Activated CD4-positive, alpha-beta T cell treated with anti-CD3 and anti-CD28 coated beads, Interleukin-2, amount 10 ng/mL, durations not matched to agents 7 days and 5 days (primary cell): ENCODE measurements at regions not wholly inside any gene's neighbourhood (a gene's known extent, or its start where the extent isn't known, plus 50 kb on each side); places are given as distances from the start of the nearest gene placed in this dataset.
"Not testable (repeated sequence)": the region's sequence is repeated elsewhere in the genome, so short reads cannot be mapped to it uniquely, and the experiment has no call there.

Experiments used
- CTCF ChIA-PET: fragments of 350-600 bp; sonication (Branson Sonifier 250); formaldehyde crosslinking; loops from one replicate; lab custom pipeline; 2021; ENCODE audit warnings: antibody characterized with exemption; lab: Charles Lee
- POLR2A ChIA-PET: fragments of 350-600 bp; sonication (Branson Sonifier 250); formaldehyde crosslinking; loops from one replicate; lab custom pipeline; 2021; ENCODE audit warnings: antibody characterized with exemption; lab: Charles Lee
- DNase-seq: peaks from one replicate; pipeline ENCODE4 v3.0.0-alpha.2; 2020
- H3K27ac Mint-ChIP-seq: one replicate; pipeline ENCODE4 v1.8.0; 2021; ENCODE audit warnings: mild to moderate bottlenecking, moderate library complexity, mixed read lengths
- H3K27me3 Mint-ChIP-seq: one replicate; pipeline ENCODE4 v1.8.0; 2021; ENCODE audit warnings: mixed read lengths
- H3K36me3 Mint-ChIP-seq: one replicate; pipeline ENCODE4 v1.8.0; 2021; ENCODE audit warnings: low read depth, mixed read lengths
- H3K4me1 Mint-ChIP-seq: one replicate; pipeline ENCODE4 v1.8.0; 2021; ENCODE audit warnings: mixed read lengths
- H3K4me3 Mint-ChIP-seq: one replicate; pipeline ENCODE4 v1.8.0; 2021; ENCODE audit warnings: mild to moderate bottlenecking, moderate library complexity, mixed read lengths
- H3K9me3 Mint-ChIP-seq: one replicate; pipeline ENCODE4 v1.8.0; 2021; ENCODE audit warnings: mixed read lengths

- DNase-seq = no peak
- no peak overlapping the region for H3K27ac Mint-ChIP-seq
- ChIA-PET POLR2A (no interaction called here), CTCF (no interaction called here)
- H3K4me1 Mint-ChIP-seq = no peaks in the 10 kb centered on the region
- no peaks in the 10 kb centered on the region for H3K27me3 Mint-ChIP-seq
- H3K4me3 Mint-ChIP-seq = no peak overlapping the region
- no peaks in the 10 kb centered on the region for H3K36me3 Mint-ChIP-seq
- no peaks in the 10 kb centered on the region for H3K9me3 Mint-ChIP-seq
These were observed 483.2 kb upstream of the NRSN1 start for GRCh38 chr6:23642849-23643248.

GRCh38 chr6:23647045-23647444 lies 479.0 kb upstream of the NRSN1 start:
- Mint-ChIP-seq H3K36me3 (no peaks in the 10 kb centered on the region), H3K4me1 (no peaks in the 10 kb centered on the region), H3K27ac (no peak overlapping the region), H3K4me3 (no peak overlapping the region), H3K9me3 (no peaks in the 10 kb centered on the region), H3K27me3 (no peaks in the 10 kb centered on the region)
- POLR2A ChIA-PET = no interaction called here
- CTCF ChIA-PET = no interaction called here
- no peak for DNase-seq

- POLR2A ChIA-PET = no interaction called here
These were observed 475.3 kb upstream of the NRSN1 start for GRCh38 chr6:23650676-23651075.

GRCh38 chr6:23654745-23655144 lies 471.3 kb upstream of the NRSN1 start:
- Mint-ChIP-seq H3K4me3 (no peak overlapping the region), H3K4me1 (no peaks in the 10 kb centered on the region), H3K27me3 (no peaks in the 10 kb centered on the region), H3K9me3 (no peaks in the 10 kb centered on the region), H3K36me3 (no peaks in the 10 kb centered on the region), H3K27ac (no peak overlapping the region)
- POLR2A ChIA-PET = no interaction called here
- CTCF ChIA-PET = no interaction called here
- no peak for DNase-seq

More at GRCh38 chr6:23650676-23651075, 475.3 kb upstream of the NRSN1 start:
- CTCF ChIA-PET = no interaction called here
- H3K9me3 Mint-ChIP-seq = no peaks in the 10 kb centered on the region
- H3K27ac Mint-ChIP-seq = no peak overlapping the region
- H3K36me3 Mint-ChIP-seq = no peaks in the 10 kb centered on the region
- DNase-seq = no peak
- H3K4me1 Mint-ChIP-seq = no peaks in the 10 kb centered on the region
- no peaks in the 10 kb centered on the region for H3K27me3 Mint-ChIP-seq
- H3K4me3 Mint-ChIP-seq = no peak overlapping the region

GRCh38 chr6:23655525-23655924 lies 470.5 kb upstream of the NRSN1 start:
- POLR2A ChIA-PET = no interaction called here
- CTCF ChIA-PET = no interaction called here
- no peaks in the 10 kb centered on the region for H3K9me3 Mint-ChIP-seq
- no peaks in the 10 kb centered on the region for H3K36me3 Mint-ChIP-seq
- H3K27me3 Mint-ChIP-seq = no peaks in the 10 kb centered on the region
- H3K4me3 Mint-ChIP-seq = no peak overlapping the region
- no peak overlapping the region for H3K27ac Mint-ChIP-seq
- no peaks in the 10 kb centered on the region for H3K4me1 Mint-ChIP-seq
- DNase-seq = no peak

- H3K36me3 Mint-ChIP-seq = no peaks in the 10 kb centered on the region
- ChIA-PET POLR2A (no interaction called here), CTCF (no interaction called here)
- DNase-seq = no peak
- no peaks in the 10 kb centered on the region for H3K4me1 Mint-ChIP-seq
- H3K4me3 Mint-ChIP-seq = no peak overlapping the region
- H3K9me3 Mint-ChIP-seq = no peaks in the 10 kb centered on the region
- no peak overlapping the region for H3K27ac Mint-ChIP-seq
- no peaks in the 10 kb centered on the region for H3K27me3 Mint-ChIP-seq
These were observed 469.5 kb upstream of the NRSN1 start for GRCh38 chr6:23656255-23657194.

GRCh38 chr6:23659125-23659524 lies 466.9 kb upstream of the NRSN1 start:
- Mint-ChIP-seq H3K27me3 (no peaks in the 10 kb centered on the region), H3K4me1 (no peaks in the 10 kb centered on the region), H3K4me3 (no peak overlapping the region), H3K36me3 (no peaks in the 10 kb centered on the region), H3K9me3 (no peaks in the 10 kb centered on the region), H3K27ac (no peak overlapping the region)
- POLR2A ChIA-PET = no interaction called here
- DNase-seq = no peak
- CTCF ChIA-PET = no interaction called here

GRCh38 chr6:23661549-23661948 lies 464.5 kb upstream of the NRSN1 start:
- Mint-ChIP-seq H3K27me3 (no peaks in the 10 kb centered on the region), H3K9me3 (peaks cover under 1% of the 10 kb centered on the region), H3K4me1 (no peaks in the 10 kb centered on the region), H3K4me3 (no peak overlapping the region), H3K27ac (no peak overlapping the region), H3K36me3 (no peaks in the 10 kb centered on the region)
- CTCF ChIA-PET = no interaction called here
- POLR2A ChIA-PET = no interaction called here
- no peak for DNase-seq

GRCh38 chr6:23663096-23663495 lies 462.9 kb upstream of the NRSN1 start:
- no peak overlapping the region for H3K4me3 Mint-ChIP-seq
- H3K4me1 Mint-ChIP-seq = no peaks in the 10 kb centered on the region
- ChIA-PET CTCF (interaction anchor here (0.6 kb wide), 1 partner anchor 675 kb away, joined by 3 read pairs; no protein-coding TSS in a partner anchor), POLR2A (no interaction called here)
- no peaks in the 10 kb centered on the region for H3K27me3 Mint-ChIP-seq
- DNase-seq = no peak
- H3K36me3 Mint-ChIP-seq = no peaks in the 10 kb centered on the region
- H3K9me3 Mint-ChIP-seq = peaks cover 10% of the 10 kb centered on the region
- no peak overlapping the region for H3K27ac Mint-ChIP-seq

- ChIA-PET POLR2A (no interaction called here), CTCF (no interaction called here)
- no peak overlapping the region for H3K4me3 Mint-ChIP-seq
- no peak overlapping the region for H3K27ac Mint-ChIP-seq
- H3K27me3 Mint-ChIP-seq = no peaks in the 10 kb centered on the region
- H3K36me3 Mint-ChIP-seq = no peaks in the 10 kb centered on the region
- H3K4me1 Mint-ChIP-seq = no peaks in the 10 kb centered on the region
- H3K9me3 Mint-ChIP-seq = peaks cover 10% of the 10 kb centered on the region
- DNase-seq = no peak
These were observed 462.4 kb upstream of the NRSN1 start for GRCh38 chr6:23663652-23664051.

- H3K4me1 Mint-ChIP-seq, CTCF ChIA-PET, DNase-seq, POLR2A ChIA-PET, H3K4me3 Mint-ChIP-seq, H3K27ac Mint-ChIP-seq, H3K27me3 Mint-ChIP-seq, H3K36me3 Mint-ChIP-seq: not testable (repeated sequence)
- peaks cover 19% of the 10 kb centered on the region for H3K9me3 Mint-ChIP-seq
These were observed 460.1 kb upstream of the NRSN1 start for GRCh38 chr6:23665911-23666310.

- H3K27me3 Mint-ChIP-seq = no peaks in the 10 kb centered on the region
- no peaks in the 10 kb centered on the region for H3K4me1 Mint-ChIP-seq
- no peak for DNase-seq
- H3K27ac Mint-ChIP-seq = no peak overlapping the region
- H3K9me3 Mint-ChIP-seq = peaks cover 28% of the 10 kb centered on the region
- POLR2A ChIA-PET = no interaction called here
- no peak overlapping the region for H3K4me3 Mint-ChIP-seq
- CTCF ChIA-PET = no interaction called here
- no peaks in the 10 kb centered on the region for H3K36me3 Mint-ChIP-seq
These were observed 453.3 kb upstream of the NRSN1 start for GRCh38 chr6:23672737-23673136.

GRCh38 chr6:23678626-23679025 lies 447.4 kb upstream of the NRSN1 start:
- peaks cover 15% of the 10 kb centered on the region for H3K9me3 Mint-ChIP-seq
- no peak for DNase-seq
- H3K4me1 Mint-ChIP-seq = no peaks in the 10 kb centered on the region
- no peaks in the 10 kb centered on the region for H3K36me3 Mint-ChIP-seq
- H3K27ac Mint-ChIP-seq = no peak overlapping the region
- no peak overlapping the region for H3K4me3 Mint-ChIP-seq
- ChIA-PET CTCF (no interaction called here), POLR2A (no interaction called here)
- no peaks in the 10 kb centered on the region for H3K27me3 Mint-ChIP-seq

- DNase-seq = no peak
- Mint-ChIP-seq H3K4me1 (no peaks in the 10 kb centered on the region), H3K9me3 (peaks cover 2% of the 10 kb centered on the region), H3K36me3 (no peaks in the 10 kb centered on the region), H3K4me3 (no peak overlapping the region), H3K27me3 (no peaks in the 10 kb centered on the region), H3K27ac (no peak overlapping the region)
- ChIA-PET POLR2A (no interaction called here), CTCF (no interaction called here)
These were observed 444.3 kb upstream of the NRSN1 start for GRCh38 chr6:23681743-23682142.
